ENCODE measurements at regions not wholly inside any gene's neighbourhood (a gene's known extent, or its start where the extent isn't known, plus 50 kb on each side); places are given as distances from the start of the nearest gene placed in this dataset.

DNA sequence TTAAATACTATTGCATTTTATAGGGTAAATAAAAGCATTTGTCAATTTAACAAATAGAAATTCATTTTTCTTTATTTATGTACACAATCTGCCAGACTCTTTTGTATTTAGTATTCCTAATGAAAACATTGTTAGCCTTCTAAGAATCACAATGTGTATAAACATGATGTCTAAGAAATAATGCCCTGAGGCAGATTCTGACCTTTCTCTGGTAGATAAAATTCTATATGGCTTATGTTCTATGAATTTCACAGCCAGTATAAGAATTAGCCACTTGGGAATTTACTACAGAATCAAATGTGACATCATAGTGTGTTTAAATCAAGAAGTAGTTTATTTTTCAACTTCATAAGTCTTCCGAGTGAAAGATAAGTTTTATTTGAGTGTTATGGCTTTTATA lies 457.4 kb downstream of the ZIC1 start:
- in situ Hi-C loops (cut with HindIII; ENCODE audit: low pct_unique_long_range_greater_than_20kb, low sequenced_read_pairs), result no loop called here

GRCh38 chr3:147872568-147872967 lies 463.4 kb downstream of the ZIC1 start:
- in situ Hi-C loops (cut with HindIII; ENCODE audit: low pct_unique_long_range_greater_than_20kb, low sequenced_read_pairs), result no loop called here
- DNase-seq (ENCODE audit: low read depth, low spot score), result no peak

More for the DNA sequence above, 457.4 kb downstream of the ZIC1 start:
- DNase-seq (ENCODE audit: low read depth, low spot score), result no peak

DNA sequence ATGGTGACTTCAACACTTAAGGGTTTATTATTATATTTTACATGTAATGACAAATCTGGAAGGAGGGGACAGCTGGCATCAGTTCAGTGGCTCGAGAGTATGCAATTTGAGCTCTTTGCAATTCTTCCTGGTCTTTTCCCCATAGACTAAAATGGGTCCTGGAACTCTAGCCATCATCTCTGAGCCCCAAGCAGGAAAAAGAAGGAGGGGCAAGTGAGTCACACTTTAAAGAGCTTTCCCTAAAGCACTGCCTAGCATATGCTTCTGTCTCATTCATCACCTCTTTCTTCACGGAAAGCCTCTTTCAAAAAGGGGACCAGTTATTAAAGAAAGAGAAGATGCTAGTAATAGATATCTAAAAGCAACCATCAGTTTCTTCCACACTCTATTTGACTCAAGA lies 466.3 kb downstream of the ZIC1 start:
- DNase-seq (ENCODE audit: low read depth, low spot score), result no peak
- in situ Hi-C loops (cut with HindIII; ENCODE audit: low pct_unique_long_range_greater_than_20kb, low sequenced_read_pairs), result no loop called here

DNA sequence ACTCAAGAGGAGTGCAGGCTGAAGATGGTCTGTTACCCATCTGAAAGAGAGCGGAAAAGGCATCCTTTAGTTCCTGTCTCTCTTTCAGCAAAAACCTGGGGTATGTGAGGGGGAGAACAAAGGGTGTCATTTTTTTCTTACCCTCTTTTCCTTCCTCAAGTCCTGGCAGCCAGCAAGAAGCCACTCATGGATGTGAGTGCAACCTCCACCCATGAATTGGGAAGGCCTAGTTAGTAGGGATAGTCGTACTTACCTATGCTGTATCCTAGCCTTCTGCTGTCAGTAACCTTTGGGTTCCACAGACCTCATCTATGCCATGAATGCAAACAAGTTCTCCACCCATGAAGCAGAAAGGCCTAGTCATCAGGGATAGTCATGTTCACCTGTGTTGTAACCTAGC lies 472.8 kb downstream of the ZIC1 start:
- DNase-seq (ENCODE audit: low read depth, low spot score), result no peak
- in situ Hi-C loops (cut with HindIII; ENCODE audit: low pct_unique_long_range_greater_than_20kb, low sequenced_read_pairs), result no loop called here

GRCh38 chr3:147886879-147887278 lies 477.7 kb downstream of the ZIC1 start:
- in situ Hi-C loops (cut with HindIII; ENCODE audit: low pct_unique_long_range_greater_than_20kb, low sequenced_read_pairs), result no loop called here
- DNase-seq (ENCODE audit: low read depth, low spot score), result no peak

- DNase-seq (ENCODE audit: low read depth, low spot score), result no peak
- in situ Hi-C loops (cut with HindIII; ENCODE audit: low pct_unique_long_range_greater_than_20kb, low sequenced_read_pairs), result no loop called here
These were observed 478.6 kb downstream of the ZIC1 start for GRCh38 chr3:147887797-147888196.

DNA sequence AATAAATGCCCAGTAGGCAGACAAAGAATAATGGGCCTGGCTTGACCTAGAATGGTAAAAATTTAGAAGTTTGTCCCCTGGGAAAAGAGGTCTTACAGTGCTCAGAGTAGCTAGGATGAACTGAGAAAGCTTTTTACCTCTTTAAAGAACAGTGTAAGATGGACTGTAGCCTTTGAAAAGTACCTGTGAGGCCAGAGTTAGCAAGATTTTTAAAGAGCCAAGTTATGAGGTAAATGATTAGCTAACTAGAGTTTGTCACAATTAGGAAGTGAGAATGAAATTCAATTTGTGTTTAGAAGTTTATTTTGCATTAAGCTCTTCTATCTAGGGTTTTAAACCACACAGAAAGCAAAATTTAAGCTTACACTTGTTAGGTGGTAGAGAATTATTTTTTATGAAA lies 480.9 kb downstream of the ZIC1 start:
- in situ Hi-C loops (cut with HindIII; ENCODE audit: low pct_unique_long_range_greater_than_20kb, low sequenced_read_pairs), result no loop called here
- no peak for DNase-seq (ENCODE audit: low read depth, low spot score)

GRCh38 chr3:147895509-147895908 lies 486.3 kb downstream of the ZIC1 start:
- DNase-seq (ENCODE audit: low read depth, low spot score), result no peak
- in situ Hi-C loops (cut with HindIII; ENCODE audit: low pct_unique_long_range_greater_than_20kb, low sequenced_read_pairs), result no loop called here

- DNase-seq (ENCODE audit: low read depth, low spot score), result no peak
- in situ Hi-C loops (cut with HindIII; ENCODE audit: low pct_unique_long_range_greater_than_20kb, low sequenced_read_pairs), result no loop called here
These were observed 491.7 kb downstream of the ZIC1 start for GRCh38 chr3:147900851-147901250.

DNA sequence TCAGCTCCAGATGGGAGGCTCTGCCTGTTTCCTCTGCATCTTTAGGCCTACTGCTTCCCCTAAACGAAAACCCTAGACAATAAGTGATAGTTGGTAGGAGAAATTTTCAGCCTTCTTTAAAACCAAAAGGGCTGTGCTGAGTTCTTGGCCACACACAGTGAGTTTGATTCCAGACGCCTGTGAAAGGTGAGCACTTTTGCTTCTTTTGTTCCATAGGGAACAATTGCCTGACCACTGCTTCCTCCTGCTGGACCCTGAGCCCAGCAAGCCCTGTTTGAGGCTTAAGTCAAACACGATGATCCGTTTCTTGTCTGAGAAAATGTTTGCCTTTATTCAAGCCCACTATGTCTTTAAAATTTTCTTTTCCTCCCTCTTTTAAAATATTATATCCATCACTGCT lies 493.9 kb downstream of the ZIC1 start:
- in situ Hi-C loops (cut with HindIII; ENCODE audit: low pct_unique_long_range_greater_than_20kb, low sequenced_read_pairs), result no loop called here
- no peak for DNase-seq (ENCODE audit: low read depth, low spot score)

- DNase-seq (ENCODE audit: low read depth, low spot score), result no peak
- in situ Hi-C loops (cut with HindIII; ENCODE audit: low pct_unique_long_range_greater_than_20kb, low sequenced_read_pairs), result no loop called here
These were observed 495.3 kb downstream of the ZIC1 start for GRCh38 chr3:147904421-147904820.

GRCh38 chr3:147906285-147906684 lies 497.1 kb downstream of the ZIC1 start:
- in situ Hi-C loops (cut with HindIII; ENCODE audit: low pct_unique_long_range_greater_than_20kb, low sequenced_read_pairs), result no loop called here
- DNase-seq (ENCODE audit: low read depth, low spot score), result no peak

DNA sequence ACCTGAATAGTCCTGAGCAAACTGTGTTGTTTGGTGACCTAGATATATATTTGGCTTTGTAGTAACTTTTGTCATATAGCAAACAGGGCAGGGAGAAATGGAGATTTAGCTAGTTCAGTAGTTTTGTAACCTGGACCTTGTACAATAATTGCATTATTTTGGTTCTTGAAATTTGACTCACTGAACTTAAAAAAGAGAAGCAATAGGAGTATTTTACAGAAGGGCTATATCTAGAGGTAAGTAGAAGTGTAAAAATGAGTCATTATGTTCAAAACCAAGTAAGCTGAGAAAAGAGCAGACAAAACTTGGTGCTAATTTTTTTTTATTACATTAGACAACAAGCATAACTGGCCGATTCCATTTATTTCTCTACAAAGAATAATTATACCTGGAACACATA lies 505.4 kb downstream of the ZIC1 start:
- in situ Hi-C loops (cut with HindIII; ENCODE audit: low pct_unique_long_range_greater_than_20kb, low sequenced_read_pairs), result no loop called here
- DNase-seq (ENCODE audit: low read depth, low spot score), result no peak

GRCh38 chr3:147915057-147915456 lies 505.9 kb downstream of the ZIC1 start:
- in situ Hi-C loops (cut with HindIII; ENCODE audit: low pct_unique_long_range_greater_than_20kb, low sequenced_read_pairs), result no loop called here
- DNase-seq (ENCODE audit: low read depth, low spot score), result no peak

GRCh38 chr3:147919496-147919895 lies 510.3 kb downstream of the ZIC1 start:
- DNase-seq (ENCODE audit: low read depth, low spot score), result no peak
- in situ Hi-C loops (cut with HindIII; ENCODE audit: low pct_unique_long_range_greater_than_20kb, low sequenced_read_pairs), result no loop called here

GRCh38 chr3:147921051-147921450 lies 511.9 kb downstream of the ZIC1 start:
- in situ Hi-C loops (cut with HindIII; ENCODE audit: low pct_unique_long_range_greater_than_20kb, low sequenced_read_pairs), result no loop called here
- no peak for DNase-seq (ENCODE audit: low read depth, low spot score)

DNA sequence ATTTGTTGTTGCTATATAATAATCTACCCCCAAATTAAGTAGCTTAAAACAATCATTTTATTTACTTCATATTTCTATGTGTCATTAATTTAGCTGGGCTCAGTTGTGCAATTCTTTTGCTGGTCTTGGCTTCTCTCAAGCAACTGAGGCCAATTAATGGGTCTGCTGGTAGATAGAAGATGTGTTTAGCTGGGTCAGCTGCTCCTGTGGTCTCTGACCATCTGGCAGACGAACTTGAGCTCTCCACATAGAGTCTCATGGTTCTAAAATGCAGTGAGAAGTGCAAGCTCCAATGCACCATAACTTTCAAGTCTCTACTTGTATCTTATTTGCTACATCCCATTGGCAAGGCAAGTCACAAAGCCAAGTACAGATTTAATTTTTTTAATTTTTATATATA lies 515.6 kb downstream of the ZIC1 start:
- no peak for DNase-seq (ENCODE audit: low read depth, low spot score)
- in situ Hi-C loops (cut with HindIII; ENCODE audit: low pct_unique_long_range_greater_than_20kb, low sequenced_read_pairs), result no loop called here

GRCh38 chr3:147925272-147925671 lies 516.1 kb downstream of the ZIC1 start:
- no peak for DNase-seq (ENCODE audit: low read depth, low spot score)
- in situ Hi-C loops (cut with HindIII; ENCODE audit: low pct_unique_long_range_greater_than_20kb, low sequenced_read_pairs), result no loop called here

DNA sequence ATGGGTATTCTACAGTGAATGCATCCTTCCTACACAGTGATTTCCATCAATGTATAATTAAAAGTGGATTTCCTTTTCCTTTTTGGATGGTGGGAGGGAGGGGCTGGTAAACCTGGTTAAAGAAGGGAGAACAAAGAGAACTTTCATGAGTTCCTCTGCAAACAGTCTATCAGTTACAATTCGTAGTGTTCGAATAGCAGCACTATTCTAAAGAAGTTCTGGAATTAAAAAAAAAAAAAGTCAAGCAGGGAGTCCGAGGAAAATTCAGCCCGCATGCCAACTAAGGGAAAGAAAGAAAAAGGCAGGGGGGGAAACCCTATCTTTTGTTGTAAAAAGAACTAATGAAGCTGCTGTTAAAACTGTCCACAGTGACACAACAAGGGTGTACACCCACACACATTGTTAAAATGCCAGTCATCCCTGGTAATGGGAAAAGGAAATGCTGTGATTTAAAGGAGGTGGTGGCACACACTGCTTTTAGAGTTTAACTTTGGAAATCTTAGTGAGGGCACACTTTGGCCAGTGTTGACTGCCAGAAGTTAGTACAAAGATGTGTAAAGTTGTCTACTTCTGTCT lies 521.2 kb downstream of the ZIC1 start:
- DNase-seq (ENCODE audit: low read depth, low spot score), result peak; percentile 24
- in situ Hi-C loops (cut with HindIII; ENCODE audit: low pct_unique_long_range_greater_than_20kb, low sequenced_read_pairs), result no loop called here
